ENCODE measurements at regions not wholly inside any gene's neighbourhood (a gene's known extent, or its start where the extent isn't known, plus 50 kb on each side); places are given as distances from the start of the nearest gene placed in this dataset.
"Not testable (repeated sequence)": the region's sequence is repeated elsewhere in the genome, so short reads cannot be mapped to it uniquely, and the experiment has no call there.

DNA sequence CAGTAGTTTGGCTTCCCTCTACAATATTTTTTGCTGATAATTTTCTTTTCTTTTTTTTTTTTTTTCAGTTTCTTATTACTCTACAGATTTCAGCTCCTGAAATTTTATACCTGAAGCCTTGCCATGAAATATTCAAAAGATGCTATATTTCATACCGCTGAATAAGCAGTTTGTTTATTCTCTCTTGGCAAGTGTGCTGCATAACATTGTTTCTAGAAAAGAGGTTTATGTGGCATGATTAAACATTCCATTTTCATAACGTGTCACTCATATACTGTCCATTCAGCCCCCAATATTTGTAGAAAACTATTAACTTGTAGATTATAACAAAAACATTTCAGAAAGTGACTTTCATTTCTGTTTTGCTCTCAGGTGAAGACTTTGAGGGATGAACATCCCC is 174.4 kb upstream of the NOX3 start:
- no peak for ATAC-seq

DNA sequence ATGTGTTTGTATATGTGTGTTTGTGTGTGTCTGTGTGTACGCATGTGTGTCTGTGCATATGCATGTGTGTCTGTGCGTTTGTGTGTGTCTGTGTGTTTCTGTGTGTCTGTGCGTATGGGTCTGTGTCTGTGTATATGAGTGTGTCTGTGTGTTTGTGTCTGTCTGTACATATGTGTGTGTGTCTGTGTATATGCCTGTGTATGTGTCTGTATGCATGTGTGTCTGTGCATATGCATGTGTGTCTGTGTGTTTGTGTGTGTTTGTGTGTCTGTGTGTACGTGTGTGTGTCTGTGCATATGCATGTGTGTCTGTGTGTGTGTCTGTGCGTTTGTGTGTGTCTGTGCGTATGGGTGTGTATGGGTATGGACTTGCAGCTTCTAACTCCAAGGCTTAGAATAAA is 174.0 kb upstream of the NOX3 start:
- no peak for ATAC-seq
- TF ChIP-seq ZNF8 (CRISPR knock-in tag; IDR thresholded peaks at IDR 0.05) (no peak), ZC3H10 (CRISPR knock-in tag; IDR thresholded peaks at IDR 0.05) (no peak)

More for the DNA sequence above, 174.4 kb upstream of the NOX3 start:
- TF ChIP-seq TOX (CRISPR knock-in tag; IDR thresholded peaks at IDR 0.05; ENCODE audit: borderline replicate concordance) (no peak), ISL1 (CRISPR knock-in tag; IDR thresholded peaks at IDR 0.05) (no peak), ZC3H10 (CRISPR knock-in tag; IDR thresholded peaks at IDR 0.05) (no peak), ZFP30 (CRISPR knock-in tag; IDR thresholded peaks at IDR 0.05) (no peak), RARB (CRISPR knock-in tag; IDR thresholded peaks at IDR 0.05) (no peak), ZNF8 (CRISPR knock-in tag; IDR thresholded peaks at IDR 0.05) (no peak), ZNF70 (CRISPR knock-in tag; IDR thresholded peaks at IDR 0.05) (no peak)
- TF ChIP-seq, protein P1, sequence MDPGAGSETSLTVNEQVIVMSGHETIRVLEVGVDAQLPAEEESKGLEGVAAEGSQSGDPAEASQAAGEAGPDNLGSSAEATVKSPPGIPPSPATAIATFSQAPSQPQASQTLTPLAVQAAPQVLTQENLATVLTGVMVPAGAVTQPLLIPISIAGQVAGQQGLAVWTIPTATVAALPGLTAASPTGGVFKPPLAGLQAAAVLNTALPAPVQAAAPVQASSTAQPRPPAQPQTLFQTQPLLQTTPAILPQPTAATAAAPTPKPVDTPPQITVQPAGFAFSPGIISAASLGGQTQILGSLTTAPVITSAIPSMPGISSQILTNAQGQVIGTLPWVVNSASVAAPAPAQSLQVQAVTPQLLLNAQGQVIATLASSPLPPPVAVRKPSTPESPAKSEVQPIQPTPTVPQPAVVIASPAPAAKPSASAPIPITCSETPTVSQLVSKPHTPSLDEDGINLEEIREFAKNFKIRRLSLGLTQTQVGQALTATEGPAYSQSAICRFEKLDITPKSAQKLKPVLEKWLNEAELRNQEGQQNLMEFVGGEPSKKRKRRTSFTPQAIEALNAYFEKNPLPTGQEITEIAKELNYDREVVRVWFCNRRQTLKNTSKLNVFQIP (CRISPR knock-in tag; IDR thresholded peaks at IDR 0.05; ENCODE audit: borderline replicate concordance, low read depth), result no peak

DNA sequence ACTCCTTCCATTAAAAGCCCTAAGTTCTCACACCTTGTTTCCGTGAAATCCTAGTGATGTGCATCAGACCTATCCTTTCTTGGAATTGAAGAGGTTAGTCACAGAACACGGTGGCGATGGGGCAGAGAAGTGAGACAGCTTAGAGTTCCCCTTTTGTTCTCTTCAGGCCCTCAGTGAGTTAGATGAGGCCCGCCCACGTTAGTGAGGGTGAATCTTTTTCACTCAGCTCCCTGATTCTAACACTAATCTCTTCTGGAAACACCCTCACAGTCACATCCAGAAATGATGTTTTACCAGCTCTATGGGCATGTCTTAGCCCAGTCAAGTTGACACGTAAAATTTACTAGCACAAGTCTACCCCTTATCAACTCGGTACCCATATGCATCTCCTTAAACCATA is 172.7 kb upstream of the NOX3 start:
- ATAC-seq, result no peak

DNA sequence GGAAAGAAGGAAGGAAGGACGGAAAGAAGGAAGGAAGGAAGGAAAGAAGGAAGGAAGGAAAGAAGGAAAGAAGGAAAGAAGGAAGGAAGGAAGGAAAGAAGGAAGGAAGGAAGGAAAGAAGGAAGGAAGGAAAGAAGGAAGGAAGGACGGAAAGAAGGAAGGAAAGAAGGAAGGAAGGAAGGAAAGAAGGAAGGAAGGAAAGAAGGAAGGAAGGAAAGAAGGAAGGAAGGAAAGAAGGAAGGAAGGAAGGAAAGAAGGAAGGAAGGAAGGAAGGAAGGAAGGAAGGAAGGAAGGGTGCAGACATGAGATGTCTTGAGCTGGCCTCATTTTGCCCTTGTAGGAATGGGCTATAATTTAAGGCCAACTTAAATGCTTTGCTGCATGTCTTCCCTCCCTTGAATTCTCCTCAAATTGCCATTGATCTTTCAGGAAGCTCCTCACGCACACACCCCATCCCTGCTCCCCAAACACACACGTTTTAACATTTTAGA is 172.1 kb upstream of the NOX3 start:
- ATAC-seq, result not testable (repeated sequence)

More for the DNA sequence above, 172.7 kb upstream of the NOX3 start:
- no peak for TF ChIP-seq OSR1 (CRISPR knock-in tag; IDR thresholded peaks at IDR 0.05)
- no peak for TF ChIP-seq BACH2 (CRISPR knock-in tag; IDR thresholded peaks at IDR 0.05; ENCODE audit: borderline replicate concordance)
- TF ChIP-seq CSDC2 (CRISPR knock-in tag; IDR thresholded peaks at IDR 0.05), result no peak
- no peak for TF ChIP-seq ZFP30 (CRISPR knock-in tag; IDR thresholded peaks at IDR 0.05)
- no peak for TF ChIP-seq ZNF565 (CRISPR knock-in tag; conservative IDR thresholded peaks at IDR 0.05; ENCODE audit: low read depth)
- no peak for TF ChIP-seq TOX (CRISPR knock-in tag; IDR thresholded peaks at IDR 0.05; ENCODE audit: borderline replicate concordance)
- no peak for TF ChIP-seq ARNTL (CRISPR knock-in tag; IDR thresholded peaks at IDR 0.05; ENCODE audit: borderline replicate concordance, low read depth)

DNA sequence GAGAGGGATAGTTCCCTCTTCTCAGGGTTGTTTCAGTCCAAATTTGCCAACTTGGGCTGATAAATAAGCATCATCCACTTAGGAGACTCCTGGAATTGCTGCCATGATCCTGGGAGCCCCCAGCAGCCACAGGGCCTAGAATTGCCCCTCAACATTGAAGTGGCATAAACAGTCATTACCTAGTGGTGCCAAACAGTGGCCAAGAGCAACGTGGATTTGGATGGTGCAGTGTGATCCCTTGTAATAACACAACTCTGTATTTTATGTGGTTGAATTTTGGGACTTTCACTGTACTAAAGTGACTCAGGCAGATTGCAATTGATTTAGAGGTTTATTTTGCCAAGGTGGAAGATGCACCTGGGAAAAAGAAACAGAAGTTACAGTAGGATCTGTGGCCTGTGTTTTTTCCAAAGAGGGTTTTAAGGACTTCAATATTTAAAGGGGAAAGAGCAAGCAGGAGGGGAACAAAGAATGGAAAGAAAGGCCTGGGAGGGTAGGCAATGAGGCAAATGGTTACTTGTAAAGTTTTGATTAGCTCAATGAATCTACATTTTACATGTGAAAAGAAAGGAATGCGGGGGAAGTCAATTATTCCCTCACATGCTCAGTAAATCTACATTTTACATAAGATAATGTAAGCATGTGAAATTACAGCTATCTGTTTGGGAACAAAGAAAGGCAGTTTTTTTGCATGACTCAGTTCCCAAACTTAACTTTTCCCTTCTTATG is 168.0 kb upstream of the NOX3 start:
- TF ChIP-seq RARB (CRISPR knock-in tag; IDR thresholded peaks at IDR 0.05), result no peak
- TF ChIP-seq ESRRG (CRISPR knock-in tag; IDR thresholded peaks at IDR 0.05), result no peak
- no peak for TF ChIP-seq ZNF70 (CRISPR knock-in tag; IDR thresholded peaks at IDR 0.05)
- no peak for TF ChIP-seq TCF4 (CRISPR knock-in tag; IDR thresholded peaks at IDR 0.05; ENCODE audit: borderline replicate concordance)
- TF ChIP-seq, protein P1 (CRISPR knock-in tag; IDR thresholded peaks at IDR 0.05; ENCODE audit: borderline replicate concordance, low read depth), result no peak
- no peak for TF ChIP-seq OSR1 (CRISPR knock-in tag; IDR thresholded peaks at IDR 0.05)
- no peak for ATAC-seq

DNA sequence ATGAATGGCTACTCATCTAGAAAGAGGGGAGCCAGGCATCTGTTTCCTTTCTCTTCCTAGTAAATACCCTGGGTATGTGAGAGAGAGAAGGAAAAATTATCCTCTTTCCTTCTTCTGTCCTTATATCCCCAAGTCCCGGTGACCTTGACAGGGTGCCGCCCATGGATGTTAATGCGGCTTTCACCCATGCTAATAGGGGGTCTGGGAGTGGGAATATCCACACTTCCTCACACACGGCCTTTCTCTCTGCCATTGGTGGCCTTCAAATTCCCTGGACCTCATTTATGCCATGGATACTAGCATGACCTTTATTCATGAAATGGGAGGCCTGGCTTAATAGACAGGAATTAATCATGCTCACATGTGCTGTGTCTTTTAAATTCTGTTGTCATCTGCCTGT is 159.0 kb upstream of the NOX3 start:
- no peak for ATAC-seq
- TF ChIP-seq, protein P2, sequence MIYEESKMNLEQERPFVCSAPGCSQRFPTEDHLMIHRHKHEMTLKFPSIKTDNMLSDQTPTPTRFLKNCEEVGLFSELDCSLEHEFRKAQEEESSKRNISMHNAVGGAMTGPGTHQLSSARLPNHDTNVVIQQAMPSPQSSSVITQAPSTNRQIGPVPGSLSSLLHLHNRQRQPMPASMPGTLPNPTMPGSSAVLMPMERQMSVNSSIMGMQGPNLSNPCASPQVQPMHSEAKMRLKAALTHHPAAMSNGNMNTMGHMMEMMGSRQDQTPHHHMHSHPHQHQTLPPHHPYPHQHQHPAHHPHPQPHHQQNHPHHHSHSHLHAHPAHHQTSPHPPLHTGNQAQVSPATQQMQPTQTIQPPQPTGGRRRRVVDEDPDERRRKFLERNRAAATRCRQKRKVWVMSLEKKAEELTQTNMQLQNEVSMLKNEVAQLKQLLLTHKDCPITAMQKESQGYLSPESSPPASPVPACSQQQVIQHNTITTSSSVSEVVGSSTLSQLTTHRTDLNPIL (CRISPR knock-in tag; IDR thresholded peaks at IDR 0.05; ENCODE audit: low read depth), result no peak
- TF ChIP-seq ZNF70 (CRISPR knock-in tag; IDR thresholded peaks at IDR 0.05) (no peak), SNAI2 (CRISPR knock-in tag; IDR thresholded peaks at IDR 0.05) (no peak), GLIS3 (CRISPR knock-in tag; IDR thresholded peaks at IDR 0.05) (no peak), BACH2 (CRISPR knock-in tag; IDR thresholded peaks at IDR 0.05; ENCODE audit: borderline replicate concordance) (no peak)
- TF ChIP-seq, protein P3, sequence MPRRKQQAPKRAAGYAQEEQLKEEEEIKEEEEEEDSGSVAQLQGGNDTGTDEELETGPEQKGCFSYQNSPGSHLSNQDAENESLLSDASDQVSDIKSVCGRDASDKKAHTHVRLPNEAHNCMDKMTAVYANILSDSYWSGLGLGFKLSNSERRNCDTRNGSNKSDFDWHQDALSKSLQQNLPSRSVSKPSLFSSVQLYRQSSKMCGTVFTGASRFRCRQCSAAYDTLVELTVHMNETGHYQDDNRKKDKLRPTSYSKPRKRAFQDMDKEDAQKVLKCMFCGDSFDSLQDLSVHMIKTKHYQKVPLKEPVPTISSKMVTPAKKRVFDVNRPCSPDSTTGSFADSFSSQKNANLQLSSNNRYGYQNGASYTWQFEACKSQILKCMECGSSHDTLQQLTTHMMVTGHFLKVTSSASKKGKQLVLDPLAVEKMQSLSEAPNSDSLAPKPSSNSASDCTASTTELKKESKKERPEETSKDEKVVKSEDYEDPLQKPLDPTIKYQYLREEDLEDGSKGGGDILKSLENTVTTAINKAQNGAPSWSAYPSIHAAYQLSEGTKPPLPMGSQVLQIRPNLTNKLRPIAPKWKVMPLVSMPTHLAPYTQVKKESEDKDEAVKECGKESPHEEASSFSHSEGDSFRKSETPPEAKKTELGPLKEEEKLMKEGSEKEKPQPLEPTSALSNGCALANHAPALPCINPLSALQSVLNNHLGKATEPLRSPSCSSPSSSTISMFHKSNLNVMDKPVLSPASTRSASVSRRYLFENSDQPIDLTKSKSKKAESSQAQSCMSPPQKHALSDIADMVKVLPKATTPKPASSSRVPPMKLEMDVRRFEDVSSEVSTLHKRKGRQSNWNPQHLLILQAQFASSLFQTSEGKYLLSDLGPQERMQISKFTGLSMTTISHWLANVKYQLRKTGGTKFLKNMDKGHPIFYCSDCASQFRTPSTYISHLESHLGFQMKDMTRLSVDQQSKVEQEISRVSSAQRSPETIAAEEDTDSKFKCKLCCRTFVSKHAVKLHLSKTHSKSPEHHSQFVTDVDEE (CRISPR knock-in tag; IDR thresholded peaks at IDR 0.05), result no peak
